HG03159 (cell line): ENCODE measurements at regions not wholly inside any gene's neighbourhood (a gene's known extent, or its start where the extent isn't known, plus 50 kb on each side); places are given as distances from the start of the nearest gene placed in this dataset.
"Not testable (repeated sequence)": the region's sequence is repeated elsewhere in the genome, so short reads cannot be mapped to it uniquely, and the experiment has no call there.

Source experiments
- ATAC-seq: cut with Tn5 transposase; IDR thresholded peaks from one replicate; pipeline ENCODE4 v1.9.1; 2021; ENCODE audit warnings: mild to moderate bottlenecking, moderate library complexity; ENCODE audit not compliant: unreplicated experiment

GRCh38 chr5:168073311-168073710, 218.1 kb upstream of the WWC1 start:
- no peak for ATAC-seq

- ATAC-seq: no peak
Measured at GRCh38 chr5:168073991-168074800, 217.2 kb upstream of the WWC1 start.

GRCh38 chr5:168075387-168075786, 216.1 kb upstream of the WWC1 start:
- ATAC-seq: no peak

- peak; percentile 85 for ATAC-seq
Measured at GRCh38 chr5:168076561-168076991, 214.9 kb upstream of the WWC1 start.

- no peak for ATAC-seq
Measured at GRCh38 chr5:168085261-168086031, 206.0 kb upstream of the WWC1 start.

GRCh38 chr5:168086104-168086610, 205.3 kb upstream of the WWC1 start:
- ATAC-seq: no peak

- ATAC-seq: no peak
Measured at GRCh38 chr5:168086746-168087145, 204.7 kb upstream of the WWC1 start.

GRCh38 chr5:168088410-168089173, 202.9 kb upstream of the WWC1 start:
- no peak for ATAC-seq

- no peak for ATAC-seq
Measured at GRCh38 chr5:168089201-168089887, 202.1 kb upstream of the WWC1 start.

GRCh38 chr5:168092209-168093185, 198.9 kb upstream of the WWC1 start:
- ATAC-seq: no peak

- no peak for ATAC-seq
Measured at GRCh38 chr5:168093200-168093910, 198.1 kb upstream of the WWC1 start.

GRCh38 chr5:168096525-168096924, 194.9 kb upstream of the WWC1 start:
- ATAC-seq: no peak

GRCh38 chr5:168097876-168098653, 193.4 kb upstream of the WWC1 start:
- no peak for ATAC-seq

GRCh38 chr5:168101352-168101751, 190.1 kb upstream of the WWC1 start:
- no peak for ATAC-seq

- ATAC-seq: not testable (repeated sequence)
Measured at GRCh38 chr5:168103018-168103417, 188.4 kb upstream of the WWC1 start.

- ATAC-seq: no peak
Measured at GRCh38 chr5:168104350-168104749, 187.1 kb upstream of the WWC1 start.

GRCh38 chr5:168104811-168105481, 186.5 kb upstream of the WWC1 start:
- ATAC-seq: no peak
